Psoas muscle (tissue), 7 donors: ENCODE measurements at regions not wholly inside any gene's neighbourhood (a gene's known extent, or its start where the extent isn't known, plus 50 kb on each side); places are given as distances from the start of the nearest gene placed in this dataset.
A peak's percentile ranks its signal among the peaks of the same experiment; 100 is the strongest.

Experiments
- ATAC-seq, 4 donors: fragments of 200-7000 bp; cut with Tn5 transposase; one replicate each; pipeline ENCODE4 v1.9.1; 2020; ENCODE audit warnings: moderate library complexity in 3 of 4, mild to moderate bottlenecking in 2 of 4
- DNase-seq, 2 donors: peaks; one replicate each; pipeline ENCODE4 v3.0.0-alpha.2; 2020
- H3K27ac ChIP-seq: fragments of 200-600 bp; one replicate; pipeline ENCODE4 v1.8.0; 2022
- H3K27me3 ChIP-seq, 3 donors: fragments of 200-600 bp in 1 of 3; one replicate each; pipeline versions ENCODE4 v1.6.1 to v1.8.0; 2013 to 2022; ENCODE audit warnings: low read length in 2 of 3, mild to moderate bottlenecking in 2 of 3, moderate library complexity in 1 of 3; ENCODE audit not compliant: insufficient read depth in 3 of 3
- H3K36me3 ChIP-seq, 2 donors: fragments of 200-600 bp in 1 of 2; one replicate each; pipeline versions ENCODE4 v1.6.1 to v1.8.0; 2013 to 2022; ENCODE audit warnings: low read depth in 1 of 2, mild to moderate bottlenecking in 1 of 2, moderate library complexity in 1 of 2; ENCODE audit not compliant: insufficient read depth in 1 of 2
- H3K4me1 ChIP-seq: fragments of 200-600 bp; one replicate; pipeline ENCODE4 v1.8.0; 2022
- H3K4me3 ChIP-seq: fragments of 200-600 bp; one replicate; pipeline ENCODE4 v1.8.0; 2022; ENCODE audit warnings: mild to moderate bottlenecking
- H3K9me3 ChIP-seq: fragments of 200-600 bp; one replicate; pipeline ENCODE4 v1.8.0; 2022
- CTCF ChIP-seq: fragments of 200-600 bp; IDR thresholded peaks from one replicate; pipeline ENCODE4 v1.8.0; 2022; ENCODE audit warnings: antibody characterized with exemption
- WGBS, 3 donors: extraction: QIAGEN DNeasy Blood & Tissue Kit; methylation state at CpG; one replicate each; pipeline versions ENCODE4 v1.1.6 to v1.1.7; 2013; 5-methylcytosine and 5-hydroxymethylcytosine counted together
- intact Hi-C, 2 donors: fragments of 100-400 bp; cut with DNase I; formaldehyde crosslinking; loops; one replicate each; pipeline versions ENCODE4 v1.11.0 to v1.14.2; 2022
- donor health status: healthy with polysubstance abuse.
- donor health status: DM: no; HTN: no; CAD: no; lungs with moderate emphysema.
- donor health status: Bipolar disorder and iron deficiency.
- donor health status: healthy.
- donor health status: DM: yes; HTN: yes; CAD: no.
- donor health status: DM: no; HTN: no; CAD: no.
- donor health status: DM: yes; HTN: yes; CAD: no.

- Histone ChIP-seq H3K9me3 (no peaks in the 10 kb centered on the region), H3K27me3 (no peaks in the 10 kb centered on the region), H3K4me1 (no peaks in the 10 kb centered on the region), H3K4me3 (no peak overlapping the region), H3K27ac (no peak overlapping the region), H3K36me3 (no peaks in the 10 kb centered on the region)
- DNase-seq (peak in 1 of 2 donors; percentile 26), ATAC-seq (peak; percentile 65 to 77 (median 67))
- 55 to 57% (median 56%) methylated on average over 5 of the region's 5 CpGs for WGBS, 3 donors
- no peak for TF ChIP-seq CTCF
- intact Hi-C loops = no loop called here
Measured at GRCh38 chr15:86021281-86022264, 58.1 kb upstream of the AGBL1 start.

- Histone ChIP-seq H3K27ac (no peak overlapping the region), H3K36me3 (no peaks in the 10 kb centered on the region), H3K9me3 (no peaks in the 10 kb centered on the region), H3K4me3 (no peak overlapping the region), H3K27me3 (no peaks in the 10 kb centered on the region), H3K4me1 (no peaks in the 10 kb centered on the region)
- TF ChIP-seq CTCF = no peak
- 49 to 64% (median 52%) methylated on average over 4 of the region's 4 CpGs for WGBS, 3 donors
- ATAC-seq (no peak), DNase-seq (no peak)
- intact Hi-C loops = no loop called here
Measured at GRCh38 chr15:86028961-86029360, 50.7 kb upstream of the AGBL1 start.
